HL-60 (cell line): ENCODE measurements at regions not wholly inside any gene's neighbourhood (a gene's known extent, or its start where the extent isn't known, plus 50 kb on each side); places are given as distances from the start of the nearest gene placed in this dataset.

ENCODE experiments used
- CTCF ChIP-seq: IDR thresholded peaks from one replicate; pipeline ENCODE4 v1.5.1; 2011; ENCODE audit warnings: low read length, control low read depth, inconsistent platforms; ENCODE audit not compliant: insufficient read depth
- GABPA ChIP-seq: IDR thresholded peaks from 2 replicates; pipeline ENCODE4 v1.6.1; 2012; ENCODE audit warnings: low read depth
- POLR2AphosphoS5 ChIP-seq: IDR thresholded peaks from 2 replicates; pipeline ENCODE4 v1.6.1; 2012; ENCODE audit warnings: low read depth
- REST ChIP-seq: IDR thresholded peaks from 2 replicates; pipeline ENCODE4 v1.6.1; 2012; ENCODE audit warnings: low read depth; ENCODE audit not compliant: insufficient replicate concordance
- SPI1 ChIP-seq: IDR thresholded peaks from 2 replicates; pipeline ENCODE4 v1.6.1; 2012; ENCODE audit warnings: low read depth, mild to moderate bottlenecking, borderline replicate concordance

GRCh38 chr7:63042730-63043511 is 955.7 kb upstream of the ZNF722 start:
- TF ChIP-seq CTCF = no peak
- TF ChIP-seq POLR2AphosphoS5 = no peak
- TF ChIP-seq SPI1 = no peak
- no peak for TF ChIP-seq REST
- no peak for TF ChIP-seq GABPA
